ENCODE measurements at regions not wholly inside any gene's neighbourhood (a gene's known extent, or its start where the extent isn't known, plus 50 kb on each side); places are given as distances from the start of the nearest gene placed in this dataset.

GRCh38 chr9:78573669-78574068 is 276.7 kb downstream of the PSAT1 start:
- H3K27ac ChIP-seq (ENCODE audit: low read length): no peak overlapping the region
- no peaks in the 10 kb centered on the region for H3K27me3 ChIP-seq (ENCODE audit: control insufficient read depth in 1 of 2, insufficient read depth in 2 of 2, low read length in 2 of 2)

GRCh38 chr9:78574354-78575045 is 277.6 kb downstream of the PSAT1 start:
- Histone ChIP-seq H3K4me1 (ENCODE audit: control insufficient read depth, insufficient read depth, low read length) (no peaks in the 10 kb centered on the region), H3K9me3 (ENCODE audit: control insufficient read depth in 2 of 2, low read length in 2 of 2) (no peaks in the 10 kb centered on the region), H3K4me3 (ENCODE audit: low read length in 2 of 2) (no peak overlapping the region), H3K27ac (ENCODE audit: low read length) (no peak overlapping the region), H3K27me3 (ENCODE audit: control insufficient read depth in 1 of 2, insufficient read depth in 2 of 2, low read length in 2 of 2) (no peaks in the 10 kb centered on the region), H3K36me3 (ENCODE audit: control insufficient read depth in 2 of 2, insufficient read depth in 2 of 2, low read length in 2 of 2) (no peaks in the 10 kb centered on the region), H3K9ac (ENCODE audit: low read length in 2 of 2) (no peak overlapping the region)

More at GRCh38 chr9:78573669-78574068, 276.7 kb downstream of the PSAT1 start:
- H3K9me3 ChIP-seq (ENCODE audit: control insufficient read depth in 2 of 2, low read length in 2 of 2): no peaks in the 10 kb centered on the region
- H3K4me3 ChIP-seq (ENCODE audit: low read length in 2 of 2): no peak overlapping the region
- no peaks in the 10 kb centered on the region for H3K4me1 ChIP-seq (ENCODE audit: control insufficient read depth, insufficient read depth, low read length)
- H3K9ac ChIP-seq (ENCODE audit: low read length in 2 of 2): no peak overlapping the region
- no peaks in the 10 kb centered on the region for H3K36me3 ChIP-seq (ENCODE audit: control insufficient read depth in 2 of 2, insufficient read depth in 2 of 2, low read length in 2 of 2)

DNA sequence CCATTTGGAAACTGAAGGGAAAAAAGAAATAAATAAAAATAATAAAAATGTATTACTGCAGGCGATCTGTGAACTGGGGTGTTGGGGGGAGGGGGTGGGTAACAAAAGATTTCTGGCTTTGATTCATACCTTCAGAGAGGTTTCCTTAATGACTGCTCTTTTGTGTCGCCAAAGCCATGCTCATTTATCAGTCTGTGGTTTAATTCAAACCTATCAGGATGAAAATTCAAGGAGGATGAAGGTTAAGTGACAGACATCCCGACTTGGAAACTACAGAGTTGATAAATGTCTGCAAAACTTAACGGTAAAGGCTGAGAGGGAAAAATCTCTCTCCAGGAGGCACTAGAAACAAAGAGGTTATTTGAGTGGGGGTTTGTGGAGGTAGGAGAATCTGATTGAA is 278.2 kb downstream of the PSAT1 start:
- H3K4me3 ChIP-seq (ENCODE audit: low read length in 2 of 2): no peak overlapping the region
- no peaks in the 10 kb centered on the region for H3K36me3 ChIP-seq (ENCODE audit: control insufficient read depth in 2 of 2, insufficient read depth in 2 of 2, low read length in 2 of 2)
- H3K27ac ChIP-seq (ENCODE audit: low read length): no peak overlapping the region
- H3K4me1 ChIP-seq (ENCODE audit: control insufficient read depth, insufficient read depth, low read length): no peaks in the 10 kb centered on the region
- no peak overlapping the region for H3K9ac ChIP-seq (ENCODE audit: low read length in 2 of 2)
- no peaks in the 10 kb centered on the region for H3K9me3 ChIP-seq (ENCODE audit: control insufficient read depth in 2 of 2, low read length in 2 of 2)
- H3K27me3 ChIP-seq (ENCODE audit: control insufficient read depth in 1 of 2, insufficient read depth in 2 of 2, low read length in 2 of 2): no peaks in the 10 kb centered on the region

- no peaks in the 10 kb centered on the region for H3K27me3 ChIP-seq (ENCODE audit: control insufficient read depth in 1 of 2, insufficient read depth in 2 of 2, low read length in 2 of 2)
- H3K9ac ChIP-seq (ENCODE audit: low read length in 2 of 2): no peak overlapping the region
- no peaks in the 10 kb centered on the region for H3K4me1 ChIP-seq (ENCODE audit: control insufficient read depth, insufficient read depth, low read length)
- H3K36me3 ChIP-seq (ENCODE audit: control insufficient read depth in 2 of 2, insufficient read depth in 2 of 2, low read length in 2 of 2): no peaks in the 10 kb centered on the region
- no peaks in the 10 kb centered on the region for H3K9me3 ChIP-seq (ENCODE audit: control insufficient read depth in 2 of 2, low read length in 2 of 2)
- no peak overlapping the region for H3K4me3 ChIP-seq (ENCODE audit: low read length in 2 of 2)
- H3K27ac ChIP-seq (ENCODE audit: low read length): no peak overlapping the region
Measured at GRCh38 chr9:78575771-78576170, 278.8 kb downstream of the PSAT1 start.

DNA sequence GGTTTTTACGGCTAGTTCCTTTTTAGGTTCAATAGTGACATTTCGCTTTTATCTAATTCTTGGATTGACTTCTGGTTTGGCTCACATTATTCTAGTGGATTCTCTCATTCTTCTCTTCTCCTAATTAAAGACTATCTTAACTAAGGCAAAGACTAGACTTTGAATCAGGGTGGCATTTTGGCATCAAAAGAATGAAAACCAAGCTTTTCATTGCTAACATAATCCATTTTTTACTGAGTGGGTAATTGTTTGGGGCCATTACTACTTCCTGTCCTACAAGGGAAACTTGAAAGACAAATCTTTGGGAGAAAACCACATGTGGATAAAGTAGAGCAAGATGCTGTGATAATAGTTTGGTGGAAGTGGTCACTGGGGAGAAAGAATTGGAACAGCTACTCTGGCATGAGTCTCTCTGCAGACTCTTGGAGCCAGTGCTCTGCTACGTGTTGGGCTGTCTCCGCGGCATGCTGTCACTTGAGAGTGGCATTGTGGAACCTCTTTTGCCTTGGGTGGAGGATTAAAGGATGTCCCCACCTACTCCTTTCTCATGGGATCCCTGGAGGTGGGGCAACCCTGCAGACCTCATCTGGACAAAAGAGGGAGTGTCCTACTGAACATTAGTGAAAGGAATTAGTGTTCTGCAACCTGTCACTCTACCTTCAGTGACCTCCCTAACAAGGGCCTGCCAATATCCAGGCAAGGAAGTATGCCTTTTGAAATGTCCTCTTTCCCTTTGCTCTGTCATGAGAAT is 280.4 kb downstream of the PSAT1 start:
- H3K4me1 ChIP-seq (ENCODE audit: control insufficient read depth, insufficient read depth, low read length): no peaks in the 10 kb centered on the region
- no peaks in the 10 kb centered on the region for H3K36me3 ChIP-seq (ENCODE audit: control insufficient read depth in 2 of 2, insufficient read depth in 2 of 2, low read length in 2 of 2)
- H3K4me3 ChIP-seq (ENCODE audit: low read length in 2 of 2): no peak overlapping the region
- no peaks in the 10 kb centered on the region for H3K9me3 ChIP-seq (ENCODE audit: control insufficient read depth in 2 of 2, low read length in 2 of 2)
- no peak overlapping the region for H3K9ac ChIP-seq (ENCODE audit: low read length in 2 of 2)
- H3K27ac ChIP-seq (ENCODE audit: low read length): no peak overlapping the region
- H3K27me3 ChIP-seq (ENCODE audit: control insufficient read depth in 1 of 2, insufficient read depth in 2 of 2, low read length in 2 of 2): no peaks in the 10 kb centered on the region

GRCh38 chr9:78578072-78578471 is 281.1 kb downstream of the PSAT1 start:
- no peak overlapping the region for H3K27ac ChIP-seq (ENCODE audit: low read length)
- no peak overlapping the region for H3K4me3 ChIP-seq (ENCODE audit: low read length in 2 of 2)

GRCh38 chr9:78582821-78583220 is 285.9 kb downstream of the PSAT1 start:
- H3K27ac ChIP-seq (ENCODE audit: low read length): no peak overlapping the region
- H3K27me3 ChIP-seq (ENCODE audit: control insufficient read depth in 1 of 2, insufficient read depth in 2 of 2, low read length in 2 of 2): no peaks in the 10 kb centered on the region
- H3K36me3 ChIP-seq (ENCODE audit: control insufficient read depth in 2 of 2, insufficient read depth in 2 of 2, low read length in 2 of 2): no peaks in the 10 kb centered on the region
- H3K9me3 ChIP-seq (ENCODE audit: control insufficient read depth in 2 of 2, low read length in 2 of 2): no peaks in the 10 kb centered on the region
- no peaks in the 10 kb centered on the region for H3K4me1 ChIP-seq (ENCODE audit: control insufficient read depth, insufficient read depth, low read length)
- H3K4me3 ChIP-seq (ENCODE audit: low read length in 2 of 2): no peak overlapping the region
- H3K9ac ChIP-seq (ENCODE audit: low read length in 2 of 2): no peak overlapping the region

More at GRCh38 chr9:78578072-78578471, 281.1 kb downstream of the PSAT1 start:
- Histone ChIP-seq H3K9ac (ENCODE audit: low read length in 2 of 2) (no peak overlapping the region), H3K27me3 (ENCODE audit: control insufficient read depth in 1 of 2, insufficient read depth in 2 of 2, low read length in 2 of 2) (no peaks in the 10 kb centered on the region), H3K9me3 (ENCODE audit: control insufficient read depth in 2 of 2, low read length in 2 of 2) (no peaks in the 10 kb centered on the region), H3K4me1 (ENCODE audit: control insufficient read depth, insufficient read depth, low read length) (no peaks in the 10 kb centered on the region), H3K36me3 (ENCODE audit: control insufficient read depth in 2 of 2, insufficient read depth in 2 of 2, low read length in 2 of 2) (no peaks in the 10 kb centered on the region)

DNA sequence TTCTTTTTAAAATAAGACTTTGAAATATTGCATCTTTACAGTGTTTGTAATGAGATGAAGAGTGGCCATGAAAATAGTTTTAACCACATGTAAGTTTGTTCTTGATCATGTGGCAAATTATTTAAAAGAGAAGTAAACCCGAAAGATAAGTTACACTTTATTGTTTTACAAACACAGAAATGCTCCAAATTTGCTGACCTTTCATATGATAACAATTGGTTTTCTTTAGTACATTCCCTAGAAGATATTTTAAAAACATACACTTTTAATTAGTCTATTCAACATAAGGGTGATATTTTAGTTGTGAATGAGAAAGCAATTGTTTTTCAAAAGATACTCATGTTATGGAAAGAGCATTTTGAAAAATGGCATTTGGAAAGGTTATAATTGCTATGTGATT is 287.7 kb downstream of the PSAT1 start:
- Histone ChIP-seq H3K36me3 (ENCODE audit: control insufficient read depth in 2 of 2, insufficient read depth in 2 of 2, low read length in 2 of 2) (no peaks in the 10 kb centered on the region), H3K4me1 (ENCODE audit: control insufficient read depth, insufficient read depth, low read length) (no peaks in the 10 kb centered on the region), H3K27me3 (ENCODE audit: control insufficient read depth in 1 of 2, insufficient read depth in 2 of 2, low read length in 2 of 2) (no peaks in the 10 kb centered on the region), H3K4me3 (ENCODE audit: low read length in 2 of 2) (no peak overlapping the region), H3K27ac (ENCODE audit: low read length) (no peak overlapping the region), H3K9ac (ENCODE audit: low read length in 2 of 2) (no peak overlapping the region), H3K9me3 (ENCODE audit: control insufficient read depth in 2 of 2, low read length in 2 of 2) (no peaks in the 10 kb centered on the region)

- no peak overlapping the region for H3K9ac ChIP-seq (ENCODE audit: low read length in 2 of 2)
- no peak overlapping the region for H3K4me3 ChIP-seq (ENCODE audit: low read length in 2 of 2)
- H3K36me3 ChIP-seq (ENCODE audit: control insufficient read depth in 2 of 2, insufficient read depth in 2 of 2, low read length in 2 of 2): no peaks in the 10 kb centered on the region
- H3K4me1 ChIP-seq (ENCODE audit: control insufficient read depth, insufficient read depth, low read length): no peaks in the 10 kb centered on the region
- no peaks in the 10 kb centered on the region for H3K9me3 ChIP-seq (ENCODE audit: control insufficient read depth in 2 of 2, low read length in 2 of 2)
- H3K27ac ChIP-seq (ENCODE audit: low read length): no peak overlapping the region
- no peaks in the 10 kb centered on the region for H3K27me3 ChIP-seq (ENCODE audit: control insufficient read depth in 1 of 2, insufficient read depth in 2 of 2, low read length in 2 of 2)
Measured at GRCh38 chr9:78585909-78586308, 289.0 kb downstream of the PSAT1 start.

GRCh38 chr9:78590068-78590467 is 293.1 kb downstream of the PSAT1 start:
- Histone ChIP-seq H3K9me3 (ENCODE audit: control insufficient read depth in 2 of 2, low read length in 2 of 2) (no peaks in the 10 kb centered on the region), H3K4me3 (ENCODE audit: low read length in 2 of 2) (no peak overlapping the region), H3K27me3 (ENCODE audit: control insufficient read depth in 1 of 2, insufficient read depth in 2 of 2, low read length in 2 of 2) (no peaks in the 10 kb centered on the region), H3K36me3 (ENCODE audit: control insufficient read depth in 2 of 2, insufficient read depth in 2 of 2, low read length in 2 of 2) (no peaks in the 10 kb centered on the region), H3K27ac (ENCODE audit: low read length) (no peak overlapping the region), H3K4me1 (ENCODE audit: control insufficient read depth, insufficient read depth, low read length) (no peaks in the 10 kb centered on the region), H3K9ac (ENCODE audit: low read length in 2 of 2) (no peak overlapping the region)

DNA sequence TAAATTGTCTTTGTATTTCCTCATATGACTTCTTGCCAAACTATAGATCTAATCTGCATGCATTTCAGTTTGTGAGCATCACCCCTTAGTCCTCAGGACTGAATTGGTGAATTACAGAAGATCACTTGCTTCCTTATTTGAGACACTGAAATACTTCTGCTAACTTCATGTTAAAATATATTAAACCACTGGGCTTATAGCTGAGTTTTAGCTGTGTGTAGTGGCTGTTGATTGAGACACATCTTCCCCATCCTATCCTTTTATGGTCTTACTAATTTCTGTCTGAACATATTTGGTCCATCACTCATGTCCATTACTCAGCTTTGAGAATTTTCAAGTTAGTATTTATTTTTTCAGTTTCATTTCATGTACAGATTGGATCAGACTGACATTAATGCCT is 295.9 kb downstream of the PSAT1 start:
- H3K27ac ChIP-seq (ENCODE audit: low read length): no peak overlapping the region
- H3K27me3 ChIP-seq (ENCODE audit: control insufficient read depth in 1 of 2, insufficient read depth in 2 of 2, low read length in 2 of 2): no peaks in the 10 kb centered on the region

More for the DNA sequence above, 295.9 kb downstream of the PSAT1 start:
- Histone ChIP-seq H3K9me3 (ENCODE audit: control insufficient read depth in 2 of 2, low read length in 2 of 2) (no peaks in the 10 kb centered on the region), H3K4me3 (ENCODE audit: low read length in 2 of 2) (no peak overlapping the region), H3K36me3 (ENCODE audit: control insufficient read depth in 2 of 2, insufficient read depth in 2 of 2, low read length in 2 of 2) (no peaks in the 10 kb centered on the region), H3K9ac (ENCODE audit: low read length in 2 of 2) (no peak overlapping the region), H3K4me1 (ENCODE audit: control insufficient read depth, insufficient read depth, low read length) (no peaks in the 10 kb centered on the region)
